IPS-20b (cell line): ENCODE measurements at regions not wholly inside any gene's neighbourhood (a gene's known extent, or its start where the extent isn't known, plus 50 kb on each side); places are given as distances from the start of the nearest gene placed in this dataset.

Source experiments
- H3K27ac ChIP-seq: one replicate; pipeline ENCODE4 v1.5.1; 2013; ENCODE audit warnings: low read length
- H3K27me3 ChIP-seq: 2 replicates; pipeline ENCODE4 v1.6.1; 2013; ENCODE audit warnings: mild to moderate bottlenecking, low read length, inconsistent platforms; ENCODE audit not compliant: insufficient read depth
- H3K36me3 ChIP-seq: 2 replicates; pipeline ENCODE4 v1.6.1; 2013; ENCODE audit warnings: low read depth, mild to moderate bottlenecking, inconsistent platforms, low read length, moderate library complexity; ENCODE audit not compliant: insufficient read depth
- H3K4me1 ChIP-seq: 2 replicates; pipeline ENCODE4 v1.6.1; 2013; ENCODE audit warnings: mild to moderate bottlenecking, control low read depth, inconsistent platforms, low read length, moderate library complexity; ENCODE audit not compliant: insufficient read depth
- H3K4me3 ChIP-seq: 2 replicates; pipeline ENCODE4 v1.5.1; 2013; ENCODE audit warnings: mild to moderate bottlenecking, low read length, inconsistent platforms
- H3K9ac ChIP-seq: 2 replicates; pipeline ENCODE4 v1.6.1; 2013; ENCODE audit warnings: low read depth, mild to moderate bottlenecking, inconsistent platforms, low read length, moderate library complexity
- H3K9me3 ChIP-seq: 2 replicates; pipeline ENCODE4 v1.6.1; 2013; ENCODE audit warnings: mild to moderate bottlenecking, low read depth, low read length, inconsistent platforms; ENCODE audit not compliant: insufficient read depth

DNA sequence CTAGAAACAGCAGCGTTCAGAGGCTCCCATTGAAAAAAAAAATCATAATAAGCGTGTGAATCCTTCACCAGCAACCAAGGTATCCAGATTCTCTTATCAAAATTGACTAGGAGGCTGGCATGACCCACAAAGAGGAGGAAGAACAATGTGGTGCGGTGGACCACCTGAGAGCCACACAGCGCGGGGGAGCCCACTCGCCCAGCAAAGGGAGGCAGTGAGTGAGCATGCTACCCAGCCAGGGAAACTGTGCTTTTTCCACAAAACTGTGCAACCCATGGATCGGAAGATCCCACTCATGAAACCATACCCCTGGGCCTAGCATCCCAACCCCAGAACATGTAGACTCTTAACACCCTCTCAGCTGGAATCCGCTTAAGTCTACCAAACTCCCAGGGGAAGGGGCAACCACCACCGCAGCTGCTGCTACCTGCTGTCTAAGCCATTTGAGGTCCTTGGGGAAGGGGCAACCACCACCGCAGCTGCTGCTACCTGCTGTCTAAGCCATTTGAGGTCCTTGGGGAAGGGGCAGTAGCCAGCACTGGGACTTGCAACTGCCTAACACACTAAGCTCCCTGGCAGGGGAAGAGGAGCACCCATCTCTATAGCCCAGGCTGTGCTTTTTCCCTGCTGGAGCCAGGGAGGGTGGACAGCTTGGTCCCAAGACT is 102.8 kb upstream of the CLDN18 start:
- H3K4me3 ChIP-seq, result no peak overlapping the region
- no peak overlapping the region for H3K9ac ChIP-seq
- H3K36me3 ChIP-seq, result no peaks in the 10 kb centered on the region
- no peaks in the 10 kb centered on the region for H3K9me3 ChIP-seq
- H3K4me1 ChIP-seq, result no peaks in the 10 kb centered on the region
- H3K27me3 ChIP-seq, result no peaks in the 10 kb centered on the region
- H3K27ac ChIP-seq, result no peak overlapping the region

DNA sequence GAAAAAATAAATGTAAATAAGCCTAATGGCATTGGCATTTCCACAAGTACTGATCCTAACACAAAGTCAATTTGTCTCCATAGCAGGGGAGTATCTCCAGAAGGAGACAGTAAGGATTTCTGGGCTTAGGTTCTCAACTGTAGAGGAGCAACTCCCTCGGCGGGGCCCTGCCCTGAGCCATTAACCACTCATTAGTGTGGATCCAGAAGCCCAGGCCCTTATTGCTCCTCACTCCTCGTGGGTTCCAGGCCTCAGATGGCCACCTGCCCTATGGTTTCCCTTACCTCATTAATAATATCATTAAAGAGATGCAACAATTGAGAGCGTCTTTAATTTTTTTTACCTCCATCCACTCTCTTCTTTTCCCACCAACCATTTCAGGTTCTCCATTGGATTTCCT is 85.3 kb upstream of the CLDN18 start:
- Histone ChIP-seq H3K9ac (no peak overlapping the region), H3K27ac (no peak overlapping the region), H3K4me1 (no peaks in the 10 kb centered on the region), H3K4me3 (no peak overlapping the region), H3K27me3 (no peaks in the 10 kb centered on the region), H3K9me3 (no peaks in the 10 kb centered on the region), H3K36me3 (no peaks in the 10 kb centered on the region)

DNA sequence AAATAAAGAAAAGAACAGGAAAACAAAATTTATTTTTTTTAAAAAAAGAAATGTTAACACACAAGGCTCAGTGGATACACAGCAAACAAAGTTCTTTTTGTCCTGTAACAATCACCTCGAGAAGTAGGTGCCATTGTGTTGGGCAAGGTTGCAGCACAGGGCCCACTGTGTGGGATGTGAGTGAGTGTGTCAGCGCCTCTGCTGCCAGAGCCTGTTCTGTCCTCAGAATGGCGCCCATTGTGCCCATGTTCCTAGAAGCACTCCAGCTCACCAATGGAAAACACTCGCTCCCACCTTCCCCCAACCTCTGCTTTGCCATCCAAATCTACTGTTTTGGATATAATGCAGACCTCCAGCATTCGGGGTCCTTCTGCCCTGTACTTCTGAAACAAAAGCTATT is 84.9 kb upstream of the CLDN18 start:
- Histone ChIP-seq H3K9ac (no peak overlapping the region), H3K4me1 (no peaks in the 10 kb centered on the region), H3K27me3 (no peaks in the 10 kb centered on the region), H3K9me3 (no peaks in the 10 kb centered on the region), H3K36me3 (no peaks in the 10 kb centered on the region), H3K4me3 (no peak overlapping the region), H3K27ac (no peak overlapping the region)

- H3K27me3 ChIP-seq, result no peaks in the 10 kb centered on the region; the same call in 1 of the 2 replicates
- H3K4me3 ChIP-seq, result no peak overlapping the region
- H3K9me3 ChIP-seq, result no peaks in the 10 kb centered on the region
- H3K27ac ChIP-seq, result no peak overlapping the region
- no peaks in the 10 kb centered on the region for H3K36me3 ChIP-seq
- no peaks in the 10 kb centered on the region for H3K4me1 ChIP-seq
- H3K9ac ChIP-seq, result no peak overlapping the region
Measured at GRCh38 chr3:137926991-137927390, 83.0 kb upstream of the CLDN18 start.

DNA sequence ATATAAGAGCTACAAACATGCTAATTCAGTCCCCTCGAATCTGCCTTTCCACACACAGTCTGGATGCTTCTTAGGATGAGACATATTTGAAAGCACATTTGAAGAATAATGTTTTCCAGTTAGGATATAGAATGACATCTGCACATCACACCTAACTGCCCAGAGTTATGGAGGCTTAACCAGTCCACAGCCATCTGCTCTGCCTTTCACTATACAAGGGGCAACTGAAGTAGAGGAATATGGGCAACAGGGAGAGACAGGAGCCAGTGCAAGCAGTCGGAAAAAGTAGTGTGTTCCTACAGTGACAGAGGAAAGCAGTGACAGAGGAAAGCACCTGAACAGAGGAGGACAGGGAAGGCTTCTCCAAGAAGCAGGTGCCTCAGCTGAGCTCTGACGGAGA is 79.0 kb upstream of the CLDN18 start:
- H3K27me3 ChIP-seq, result no peaks in the 10 kb centered on the region; the same call in 1 of the 2 replicates
- H3K4me3 ChIP-seq, result no peak overlapping the region
- no peaks in the 10 kb centered on the region for H3K9me3 ChIP-seq
- H3K9ac ChIP-seq, result no peak overlapping the region
- H3K4me1 ChIP-seq, result no peaks in the 10 kb centered on the region
- no peaks in the 10 kb centered on the region for H3K36me3 ChIP-seq
- H3K27ac ChIP-seq, result no peak overlapping the region

DNA sequence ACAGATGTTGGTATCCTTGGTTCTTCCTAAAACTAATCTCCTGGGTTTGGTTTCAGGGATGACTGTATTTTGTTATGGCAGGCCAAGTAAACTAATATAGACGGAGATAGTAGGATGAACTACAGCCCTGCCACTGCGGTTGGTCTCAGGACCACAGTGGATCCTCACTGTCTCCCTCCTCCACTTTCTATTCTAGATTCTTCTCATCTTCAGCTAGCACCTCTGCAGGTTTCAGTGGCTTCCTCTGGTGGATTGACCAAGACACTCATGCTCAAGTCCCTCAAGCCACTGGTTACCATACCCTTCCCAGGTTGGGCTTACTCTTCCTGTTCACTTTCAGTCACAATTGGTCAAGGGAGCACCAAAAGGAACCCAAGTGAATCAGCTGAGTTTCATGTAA is 71.1 kb upstream of the CLDN18 start:
- Histone ChIP-seq H3K9ac (no peak overlapping the region), H3K9me3 (no peaks in the 10 kb centered on the region), H3K27me3 (no peaks in the 10 kb centered on the region), H3K36me3 (no peaks in the 10 kb centered on the region), H3K27ac (no peak overlapping the region), H3K4me1 (no peaks in the 10 kb centered on the region), H3K4me3 (no peak overlapping the region)

DNA sequence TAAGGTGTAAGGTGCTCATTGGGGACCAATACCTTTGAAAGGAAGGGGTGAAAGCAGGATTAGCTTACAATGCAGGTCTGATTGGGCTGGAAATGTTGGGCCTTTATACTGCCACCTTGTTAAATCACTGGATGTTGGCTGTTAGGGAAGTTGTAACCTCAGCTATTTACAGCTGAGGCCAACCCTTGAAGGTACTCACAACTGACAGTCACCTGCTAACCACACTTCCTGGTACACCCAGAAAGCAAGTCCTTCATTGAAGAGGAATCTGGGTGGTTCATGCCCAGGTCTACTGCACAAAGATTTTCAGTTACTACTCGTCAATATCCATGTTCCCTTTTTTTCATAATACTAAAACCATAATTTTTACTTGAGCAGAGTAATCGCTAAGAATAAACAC is 65.4 kb upstream of the CLDN18 start:
- no peaks in the 10 kb centered on the region for H3K36me3 ChIP-seq
- no peak overlapping the region for H3K9ac ChIP-seq
- H3K27ac ChIP-seq, result no peak overlapping the region
- H3K4me1 ChIP-seq, result peaks cover 14% of the 10 kb centered on the region; the same call in 1 of the 2 replicates
- H3K4me3 ChIP-seq, result no peak overlapping the region
- peaks cover 12% of the 10 kb centered on the region; the same call in 1 of the 2 replicates for H3K27me3 ChIP-seq
- no peaks in the 10 kb centered on the region for H3K9me3 ChIP-seq

DNA sequence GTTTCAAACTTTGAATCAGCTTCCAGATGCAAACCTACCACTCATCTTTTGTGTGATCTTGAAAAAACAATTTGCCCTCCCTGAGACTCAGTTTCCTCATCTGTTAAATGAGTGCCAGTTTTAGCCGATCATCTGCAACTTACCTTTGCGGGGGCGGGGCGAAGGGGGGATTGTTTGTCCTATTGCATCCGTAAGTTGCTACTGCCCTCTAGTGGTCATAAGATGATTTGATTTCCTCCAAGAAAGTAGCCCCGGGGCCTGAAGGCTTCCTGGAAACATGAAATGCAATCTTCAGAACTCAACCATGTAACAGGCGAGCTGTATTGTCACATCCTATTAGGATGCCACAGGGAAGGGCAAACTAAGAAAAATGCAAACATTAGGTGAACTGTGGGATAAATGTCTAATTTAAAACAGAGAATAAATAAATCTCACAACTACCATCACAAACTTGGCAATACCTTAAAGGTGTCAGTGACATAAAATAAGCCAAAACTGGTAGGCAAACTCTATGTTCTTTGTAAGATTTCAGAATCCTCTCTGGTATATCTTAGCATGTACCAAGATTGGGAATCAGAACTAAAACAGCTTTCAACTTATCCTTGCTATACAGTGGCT is 63.5 kb upstream of the CLDN18 start:
- peaks cover 14% of the 10 kb centered on the region; the same call in 1 of the 2 replicates for H3K4me1 ChIP-seq
- H3K27ac ChIP-seq, result no peak overlapping the region
- H3K4me3 ChIP-seq, result no peak overlapping the region
- no peaks in the 10 kb centered on the region for H3K36me3 ChIP-seq
- H3K9ac ChIP-seq, result no peak overlapping the region
- peaks cover 12% of the 10 kb centered on the region; the same call in 1 of the 2 replicates for H3K27me3 ChIP-seq
- H3K9me3 ChIP-seq, result no peaks in the 10 kb centered on the region; the same call in 1 of the 2 replicates

- Histone ChIP-seq H3K27me3 (peaks cover 12% of the 10 kb centered on the region; the same call in 1 of the 2 replicates), H3K9me3 (no peaks in the 10 kb centered on the region; the same call in 1 of the 2 replicates), H3K9ac (no peak overlapping the region), H3K27ac (no peak overlapping the region), H3K4me1 (peaks cover 14% of the 10 kb centered on the region; the same call in 1 of the 2 replicates), H3K4me3 (no peak overlapping the region), H3K36me3 (no peaks in the 10 kb centered on the region)
Measured at GRCh38 chr3:137947117-137947516, 62.8 kb upstream of the CLDN18 start.

- H3K27me3 ChIP-seq, result peaks cover 12% of the 10 kb centered on the region; the same call in 1 of the 2 replicates
- H3K36me3 ChIP-seq, result no peaks in the 10 kb centered on the region
- H3K4me1 ChIP-seq, result peaks cover 14% of the 10 kb centered on the region; the same call in 1 of the 2 replicates
- no peaks in the 10 kb centered on the region; the same call in 1 of the 2 replicates for H3K9me3 ChIP-seq
- H3K9ac ChIP-seq, result no peak overlapping the region
- no peak overlapping the region for H3K27ac ChIP-seq
- no peak overlapping the region for H3K4me3 ChIP-seq
Measured at GRCh38 chr3:137948400-137949072, 61.4 kb upstream of the CLDN18 start.

DNA sequence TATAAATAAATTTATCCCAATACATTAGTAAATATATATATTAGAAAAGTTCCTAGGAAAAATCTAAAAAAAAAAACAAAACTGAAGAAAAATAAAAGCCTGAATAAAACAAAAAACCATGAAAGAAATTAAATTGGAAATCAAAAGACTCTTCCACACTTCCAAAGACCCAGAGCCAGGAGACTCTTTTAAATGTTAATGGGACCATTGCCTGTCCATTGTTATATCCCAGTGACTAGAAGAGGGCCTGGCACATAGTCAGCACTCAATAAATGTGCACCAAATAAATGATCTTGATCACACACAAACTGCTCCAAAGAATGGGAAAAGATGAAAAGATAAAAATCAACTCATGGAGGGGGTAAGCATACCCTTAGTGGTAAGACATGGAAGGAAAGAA is 51.3 kb upstream of the CLDN18 start:
- H3K27me3 ChIP-seq, result no peaks in the 10 kb centered on the region
- H3K27ac ChIP-seq, result no peak overlapping the region
- no peak overlapping the region; the same call in 1 of the 2 replicates for H3K4me3 ChIP-seq
- H3K4me1 ChIP-seq, result peaks cover 16% of the 10 kb centered on the region; the same call in 1 of the 2 replicates
- no peaks in the 10 kb centered on the region for H3K9me3 ChIP-seq
- H3K9ac ChIP-seq, result no peak overlapping the region
- H3K36me3 ChIP-seq, result no peaks in the 10 kb centered on the region
